Esophagus squamous epithelium (tissue), 4 donors: ENCODE measurements at regions not wholly inside any gene's neighbourhood (a gene's known extent, or its start where the extent isn't known, plus 50 kb on each side); places are given as distances from the start of the nearest gene placed in this dataset.

Experiments used
- CTCF ChIP-seq, 6 experiments: fragments of 450-650 bp in 4 of 6; fragments of 200-600 bp in 2 of 6; sonication (generic) in 2 of 6; IDR thresholded peaks; one replicate each; pipeline ENCODE4 v1.5.1; 2016 to 2019; ENCODE audit warnings: antibody characterized with exemption in 6 of 6, mild to moderate bottlenecking in 4 of 6, moderate library complexity in 4 of 6
- POLR2A ChIP-seq, 4 donors: fragments of 450-650 bp; IDR thresholded peaks; one replicate each; pipeline ENCODE4 v1.6.1; 2017; ENCODE audit warnings: antibody characterized with exemption in 4 of 4, mild to moderate bottlenecking in 4 of 4, moderate library complexity in 3 of 4

GRCh38 chrX:87808576-87809243, 291.1 kb downstream of the KLHL4 start:
- TF ChIP-seq CTCF (IDR thresholded peaks at IDR 0.05), result no peak
- TF ChIP-seq POLR2A (IDR thresholded peaks at IDR 0.05), result no peak
